H1 (cell line): ENCODE measurements at regions not wholly inside any gene's neighbourhood (a gene's known extent, or its start where the extent isn't known, plus 50 kb on each side); places are given as distances from the start of the nearest gene placed in this dataset.

Experiments
- ATF2 ChIP-seq: IDR thresholded peaks from 2 replicates; pipeline ENCODE4 v1.6.1; 2012; ENCODE audit warnings: low read length, inconsistent platforms
- CBX8 ChIP-seq: fragments of 300-800, 300-1000 bp; sonication (generic); IDR thresholded peaks from 2 replicates; pipeline ENCODE4 v1.7.1; 2016; ENCODE audit warnings: low read depth, low read length, borderline replicate concordance
- EZH2 ChIP-seq: fragments of 200-600 bp; sonication (generic); IDR thresholded peaks from 2 replicates; pipeline ENCODE4 v1.7.1; 2012; ENCODE audit warnings: low read depth, mild to moderate bottlenecking, moderate library complexity, low read length, inconsistent platforms; ENCODE audit not compliant: severe bottlenecking
- NANOG ChIP-seq: IDR thresholded peaks from 2 replicates; pipeline ENCODE4 v1.6.1; 2011; ENCODE audit warnings: low read length, low read depth, mild to moderate bottlenecking, inconsistent platforms; ENCODE audit not compliant: insufficient read depth, poor library complexity, severe bottlenecking
- PHF8 ChIP-seq: fragments of 200-600 bp; sonication (generic); conservative IDR thresholded peaks from 2 replicates; pipeline ENCODE4 v1.7.1; 2012; ENCODE audit warnings: low read depth, mild to moderate bottlenecking, inconsistent platforms, low read length, moderate library complexity
- POLR2A ChIP-seq, 2 experiments: IDR thresholded peaks; 1 replicate in 1 of 2; 2 replicates in 1 of 2; pipeline ENCODE4 v1.6.1; 2011; ENCODE audit warnings: low read depth in 2 of 2, low read length in 2 of 2, mild to moderate bottlenecking in 2 of 2; ENCODE audit errors: control extremely low read depth in 1 of 2
- SIX5 ChIP-seq: IDR thresholded peaks from 2 replicates; pipeline ENCODE4 v1.6.1; 2011; ENCODE audit warnings: mild to moderate bottlenecking, low read depth, low read length
- SP4 ChIP-seq: IDR thresholded peaks from 2 replicates; pipeline ENCODE4 v1.6.1; 2012; ENCODE audit warnings: low read length, inconsistent platforms
- SUZ12 ChIP-seq: fragments of 200-600 bp; sonication (generic); IDR thresholded peaks from 2 replicates; pipeline ENCODE4 v1.6.1; 2012; ENCODE audit warnings: mild to moderate bottlenecking, inconsistent platforms, low read length, moderate library complexity, mixed read lengths
- TF ChIP-seq, protein P1 (sequence below): fragments of 300-600 bp; sonication (generic); IDR thresholded peaks from 2 replicates; pipeline ENCODE4 v1.7.1; 2012; ENCODE audit warnings: low read length, moderate library complexity, mild to moderate bottlenecking, inconsistent platforms; ENCODE audit not compliant: insufficient replicate concordance
- TF ChIP-seq, protein P2 (sequence below): IDR thresholded peaks from 2 replicates; pipeline ENCODE4 v1.6.1; 2012; ENCODE audit warnings: inconsistent platforms

DNA sequence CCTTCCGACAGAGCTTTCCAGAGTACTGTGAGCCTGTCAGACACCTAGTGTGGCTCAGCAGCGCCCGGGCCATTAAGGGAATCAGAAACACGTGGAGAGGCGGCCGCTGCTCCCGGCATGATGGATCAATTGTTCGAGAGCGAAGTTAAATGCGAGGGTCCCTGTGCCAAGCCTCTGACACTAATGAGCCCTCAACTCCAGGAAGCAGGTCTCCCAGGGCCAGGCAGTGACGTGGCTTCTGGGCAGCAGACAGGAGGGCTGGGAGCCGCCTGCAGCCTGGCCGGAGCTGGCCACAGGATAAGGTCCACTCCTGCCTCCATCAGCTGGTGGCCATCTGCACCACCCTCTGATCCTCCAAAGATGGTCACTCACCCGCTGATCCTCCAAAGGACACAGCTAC lies 67.5 kb upstream of the CLDN14 start (continued):
- TF ChIP-seq, protein P1, sequence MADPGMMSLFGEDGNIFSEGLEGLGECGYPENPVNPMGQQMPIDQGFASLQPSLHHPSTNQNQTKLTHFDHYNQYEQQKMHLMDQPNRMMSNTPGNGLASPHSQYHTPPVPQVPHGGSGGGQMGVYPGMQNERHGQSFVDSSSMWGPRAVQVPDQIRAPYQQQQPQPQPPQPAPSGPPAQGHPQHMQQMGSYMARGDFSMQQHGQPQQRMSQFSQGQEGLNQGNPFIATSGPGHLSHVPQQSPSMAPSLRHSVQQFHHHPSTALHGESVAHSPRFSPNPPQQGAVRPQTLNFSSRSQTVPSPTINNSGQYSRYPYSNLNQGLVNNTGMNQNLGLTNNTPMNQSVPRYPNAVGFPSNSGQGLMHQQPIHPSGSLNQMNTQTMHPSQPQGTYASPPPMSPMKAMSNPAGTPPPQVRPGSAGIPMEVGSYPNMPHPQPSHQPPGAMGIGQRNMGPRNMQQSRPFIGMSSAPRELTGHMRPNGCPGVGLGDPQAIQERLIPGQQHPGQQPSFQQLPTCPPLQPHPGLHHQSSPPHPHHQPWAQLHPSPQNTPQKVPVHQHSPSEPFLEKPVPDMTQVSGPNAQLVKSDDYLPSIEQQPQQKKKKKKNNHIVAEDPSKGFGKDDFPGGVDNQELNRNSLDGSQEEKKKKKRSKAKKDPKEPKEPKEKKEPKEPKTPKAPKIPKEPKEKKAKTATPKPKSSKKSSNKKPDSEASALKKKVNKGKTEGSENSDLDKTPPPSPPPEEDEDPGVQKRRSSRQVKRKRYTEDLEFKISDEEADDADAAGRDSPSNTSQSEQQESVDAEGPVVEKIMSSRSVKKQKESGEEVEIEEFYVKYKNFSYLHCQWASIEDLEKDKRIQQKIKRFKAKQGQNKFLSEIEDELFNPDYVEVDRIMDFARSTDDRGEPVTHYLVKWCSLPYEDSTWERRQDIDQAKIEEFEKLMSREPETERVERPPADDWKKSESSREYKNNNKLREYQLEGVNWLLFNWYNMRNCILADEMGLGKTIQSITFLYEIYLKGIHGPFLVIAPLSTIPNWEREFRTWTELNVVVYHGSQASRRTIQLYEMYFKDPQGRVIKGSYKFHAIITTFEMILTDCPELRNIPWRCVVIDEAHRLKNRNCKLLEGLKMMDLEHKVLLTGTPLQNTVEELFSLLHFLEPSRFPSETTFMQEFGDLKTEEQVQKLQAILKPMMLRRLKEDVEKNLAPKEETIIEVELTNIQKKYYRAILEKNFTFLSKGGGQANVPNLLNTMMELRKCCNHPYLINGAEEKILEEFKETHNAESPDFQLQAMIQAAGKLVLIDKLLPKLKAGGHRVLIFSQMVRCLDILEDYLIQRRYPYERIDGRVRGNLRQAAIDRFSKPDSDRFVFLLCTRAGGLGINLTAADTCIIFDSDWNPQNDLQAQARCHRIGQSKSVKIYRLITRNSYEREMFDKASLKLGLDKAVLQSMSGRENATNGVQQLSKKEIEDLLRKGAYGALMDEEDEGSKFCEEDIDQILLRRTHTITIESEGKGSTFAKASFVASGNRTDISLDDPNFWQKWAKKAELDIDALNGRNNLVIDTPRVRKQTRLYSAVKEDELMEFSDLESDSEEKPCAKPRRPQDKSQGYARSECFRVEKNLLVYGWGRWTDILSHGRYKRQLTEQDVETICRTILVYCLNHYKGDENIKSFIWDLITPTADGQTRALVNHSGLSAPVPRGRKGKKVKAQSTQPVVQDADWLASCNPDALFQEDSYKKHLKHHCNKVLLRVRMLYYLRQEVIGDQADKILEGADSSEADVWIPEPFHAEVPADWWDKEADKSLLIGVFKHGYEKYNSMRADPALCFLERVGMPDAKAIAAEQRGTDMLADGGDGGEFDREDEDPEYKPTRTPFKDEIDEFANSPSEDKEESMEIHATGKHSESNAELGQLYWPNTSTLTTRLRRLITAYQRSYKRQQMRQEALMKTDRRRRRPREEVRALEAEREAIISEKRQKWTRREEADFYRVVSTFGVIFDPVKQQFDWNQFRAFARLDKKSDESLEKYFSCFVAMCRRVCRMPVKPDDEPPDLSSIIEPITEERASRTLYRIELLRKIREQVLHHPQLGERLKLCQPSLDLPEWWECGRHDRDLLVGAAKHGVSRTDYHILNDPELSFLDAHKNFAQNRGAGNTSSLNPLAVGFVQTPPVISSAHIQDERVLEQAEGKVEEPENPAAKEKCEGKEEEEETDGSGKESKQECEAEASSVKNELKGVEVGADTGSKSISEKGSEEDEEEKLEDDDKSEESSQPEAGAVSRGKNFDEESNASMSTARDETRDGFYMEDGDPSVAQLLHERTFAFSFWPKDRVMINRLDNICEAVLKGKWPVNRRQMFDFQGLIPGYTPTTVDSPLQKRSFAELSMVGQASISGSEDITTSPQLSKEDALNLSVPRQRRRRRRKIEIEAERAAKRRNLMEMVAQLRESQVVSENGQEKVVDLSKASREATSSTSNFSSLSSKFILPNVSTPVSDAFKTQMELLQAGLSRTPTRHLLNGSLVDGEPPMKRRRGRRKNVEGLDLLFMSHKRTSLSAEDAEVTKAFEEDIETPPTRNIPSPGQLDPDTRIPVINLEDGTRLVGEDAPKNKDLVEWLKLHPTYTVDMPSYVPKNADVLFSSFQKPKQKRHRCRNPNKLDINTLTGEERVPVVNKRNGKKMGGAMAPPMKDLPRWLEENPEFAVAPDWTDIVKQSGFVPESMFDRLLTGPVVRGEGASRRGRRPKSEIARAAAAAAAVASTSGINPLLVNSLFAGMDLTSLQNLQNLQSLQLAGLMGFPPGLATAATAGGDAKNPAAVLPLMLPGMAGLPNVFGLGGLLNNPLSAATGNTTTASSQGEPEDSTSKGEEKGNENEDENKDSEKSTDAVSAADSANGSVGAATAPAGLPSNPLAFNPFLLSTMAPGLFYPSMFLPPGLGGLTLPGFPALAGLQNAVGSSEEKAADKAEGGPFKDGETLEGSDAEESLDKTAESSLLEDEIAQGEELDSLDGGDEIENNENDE, result no peak
- TF ChIP-seq CBX8, result no peak
- TF ChIP-seq ATF2, result no peak
- TF ChIP-seq SIX5, result no peak
- TF ChIP-seq SUZ12, result no peak
- no peak for TF ChIP-seq SP4
- no peak for TF ChIP-seq POLR2A (IDR thresholded peaks at IDR 0.05; ENCODE audit: control extremely low read depth in 1 of 2, low read depth in 2 of 2, low read length in 2 of 2)
- no peak for TF ChIP-seq EZH2
- TF ChIP-seq PHF8, result no peak
- no peak for TF ChIP-seq NANOG
- TF ChIP-seq, protein P2, sequence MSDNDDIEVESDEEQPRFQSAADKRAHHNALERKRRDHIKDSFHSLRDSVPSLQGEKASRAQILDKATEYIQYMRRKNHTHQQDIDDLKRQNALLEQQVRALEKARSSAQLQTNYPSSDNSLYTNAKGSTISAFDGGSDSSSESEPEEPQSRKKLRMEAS, result no peak
